ENCODE measurements at regions not wholly inside any gene's neighbourhood (a gene's known extent, or its start where the extent isn't known, plus 50 kb on each side); places are given as distances from the start of the nearest gene placed in this dataset.

DNA sequence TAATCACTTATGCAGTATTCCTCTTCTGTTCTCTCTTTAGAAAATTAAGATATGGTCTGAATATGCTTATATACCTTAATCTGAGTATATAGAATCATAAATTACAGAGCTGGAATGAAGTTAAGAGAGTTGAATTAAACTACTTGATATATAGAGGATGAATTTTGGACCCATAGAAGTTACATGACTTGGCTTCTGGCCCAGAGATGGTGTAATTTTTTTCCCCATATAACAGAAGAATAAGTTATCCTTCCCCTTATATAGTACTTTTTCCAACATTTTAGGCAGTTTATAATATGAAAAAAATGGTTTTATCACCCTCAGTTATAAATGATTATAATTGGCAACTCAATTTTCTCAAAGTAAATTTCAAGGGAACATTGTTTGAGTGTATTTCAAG lies 616.3 kb downstream of the TBC1D4 start:
- TF ChIP-seq POLR2A (IDR thresholded peaks at IDR 0.05), result no peak
- TF ChIP-seq, protein P1, sequence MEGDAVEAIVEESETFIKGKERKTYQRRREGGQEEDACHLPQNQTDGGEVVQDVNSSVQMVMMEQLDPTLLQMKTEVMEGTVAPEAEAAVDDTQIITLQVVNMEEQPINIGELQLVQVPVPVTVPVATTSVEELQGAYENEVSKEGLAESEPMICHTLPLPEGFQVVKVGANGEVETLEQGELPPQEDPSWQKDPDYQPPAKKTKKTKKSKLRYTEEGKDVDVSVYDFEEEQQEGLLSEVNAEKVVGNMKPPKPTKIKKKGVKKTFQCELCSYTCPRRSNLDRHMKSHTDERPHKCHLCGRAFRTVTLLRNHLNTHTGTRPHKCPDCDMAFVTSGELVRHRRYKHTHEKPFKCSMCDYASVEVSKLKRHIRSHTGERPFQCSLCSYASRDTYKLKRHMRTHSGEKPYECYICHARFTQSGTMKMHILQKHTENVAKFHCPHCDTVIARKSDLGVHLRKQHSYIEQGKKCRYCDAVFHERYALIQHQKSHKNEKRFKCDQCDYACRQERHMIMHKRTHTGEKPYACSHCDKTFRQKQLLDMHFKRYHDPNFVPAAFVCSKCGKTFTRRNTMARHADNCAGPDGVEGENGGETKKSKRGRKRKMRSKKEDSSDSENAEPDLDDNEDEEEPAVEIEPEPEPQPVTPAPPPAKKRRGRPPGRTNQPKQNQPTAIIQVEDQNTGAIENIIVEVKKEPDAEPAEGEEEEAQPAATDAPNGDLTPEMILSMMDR (IDR thresholded peaks at IDR 0.05 in 8 of 11, conservative IDR thresholded peaks at IDR 0.05 in 3 of 11), result no peak

Data from spleen (tissue), 7 donors.